ENCODE measurements at regions not wholly inside any gene's neighbourhood (a gene's known extent, or its start where the extent isn't known, plus 50 kb on each side); places are given as distances from the start of the nearest gene placed in this dataset.

DNA sequence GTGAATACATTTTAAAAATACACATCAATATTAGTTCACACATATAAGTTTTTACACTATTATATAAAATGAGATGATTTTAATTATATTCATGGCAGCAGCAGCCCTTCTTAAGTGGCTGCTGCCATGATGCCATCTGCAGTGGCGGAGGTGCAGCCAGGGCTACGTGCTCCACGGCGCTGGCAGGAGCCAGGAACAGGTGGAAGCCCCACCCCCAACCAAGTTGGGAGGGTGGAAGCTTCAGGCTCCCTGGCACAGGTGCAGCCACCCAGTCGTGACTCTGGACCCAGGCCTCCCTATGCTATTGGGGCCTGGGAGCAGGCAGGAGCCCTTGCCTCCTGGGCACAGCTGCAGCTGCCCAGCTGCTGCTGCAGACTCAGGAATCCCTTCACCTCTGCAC, 646.9 kb upstream of the PCDH9 start:
- TF ChIP-seq, protein P1, sequence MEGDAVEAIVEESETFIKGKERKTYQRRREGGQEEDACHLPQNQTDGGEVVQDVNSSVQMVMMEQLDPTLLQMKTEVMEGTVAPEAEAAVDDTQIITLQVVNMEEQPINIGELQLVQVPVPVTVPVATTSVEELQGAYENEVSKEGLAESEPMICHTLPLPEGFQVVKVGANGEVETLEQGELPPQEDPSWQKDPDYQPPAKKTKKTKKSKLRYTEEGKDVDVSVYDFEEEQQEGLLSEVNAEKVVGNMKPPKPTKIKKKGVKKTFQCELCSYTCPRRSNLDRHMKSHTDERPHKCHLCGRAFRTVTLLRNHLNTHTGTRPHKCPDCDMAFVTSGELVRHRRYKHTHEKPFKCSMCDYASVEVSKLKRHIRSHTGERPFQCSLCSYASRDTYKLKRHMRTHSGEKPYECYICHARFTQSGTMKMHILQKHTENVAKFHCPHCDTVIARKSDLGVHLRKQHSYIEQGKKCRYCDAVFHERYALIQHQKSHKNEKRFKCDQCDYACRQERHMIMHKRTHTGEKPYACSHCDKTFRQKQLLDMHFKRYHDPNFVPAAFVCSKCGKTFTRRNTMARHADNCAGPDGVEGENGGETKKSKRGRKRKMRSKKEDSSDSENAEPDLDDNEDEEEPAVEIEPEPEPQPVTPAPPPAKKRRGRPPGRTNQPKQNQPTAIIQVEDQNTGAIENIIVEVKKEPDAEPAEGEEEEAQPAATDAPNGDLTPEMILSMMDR (IDR thresholded peaks at IDR 0.05): no peak
- TF ChIP-seq POLR2A (IDR thresholded peaks at IDR 0.05): no peak

Data from heart left ventricle (tissue), 13 donors.